Naive thymus-derived CD8-positive, alpha-beta T cell (primary cell): ENCODE measurements at regions not wholly inside any gene's neighbourhood (a gene's known extent, or its start where the extent isn't known, plus 50 kb on each side); places are given as distances from the start of the nearest gene placed in this dataset.

ENCODE experiments used
- ATAC-seq, 2 donors: fragments of 150-1000 bp; cut with Tn5 transposase in 1 of 2; sonication (Bioruptor Pico), chemical (Tn5 transposase) in 1 of 2; 1 replicate in 1 of 2; 2 replicates in 1 of 2; pipeline ENCODE4 v1.10.0; 2021; ENCODE audit warnings: mild to moderate bottlenecking in 2 of 2, moderate library complexity in 2 of 2
- POLR2A ChIA-PET: fragments of 350-600 bp; sonication (Branson Sonifier 250); formaldehyde crosslinking; loops from one replicate; lab custom pipeline; 2021; ENCODE audit warnings: antibody characterized with exemption; lab: Charles Lee
- DNase-seq, 10 donors: peaks; one replicate each; pipeline versions ENCODE4 v3.0.0 to v3.0.0-alpha.2; 2020 to 2022
- H3K27ac Mint-ChIP-seq, 10 donors: one replicate each; pipeline ENCODE4 v1.8.0; 2020 to 2022; ENCODE audit warnings: mild to moderate bottlenecking in 10 of 10, mixed read lengths in 10 of 10, moderate library complexity in 4 of 10, inconsistent platforms in 1 of 10
- H3K27me3 Mint-ChIP-seq, 5 donors: one replicate each; pipeline ENCODE4 v1.8.0; 2021 to 2022; ENCODE audit warnings: mixed read lengths in 5 of 5
- H3K36me3 Mint-ChIP-seq, 3 donors: one replicate each; pipeline ENCODE4 v1.8.0; 2020 to 2022; ENCODE audit warnings: mixed read lengths in 3 of 3, mild to moderate bottlenecking in 2 of 3, inconsistent platforms in 1 of 3
- H3K4me1 Mint-ChIP-seq, 4 donors: one replicate each; pipeline ENCODE4 v1.8.0; 2021 to 2022; ENCODE audit warnings: mixed read lengths in 4 of 4
- H3K4me3 Mint-ChIP-seq, 10 donors: one replicate each; pipeline ENCODE4 v1.8.0; 2020 to 2022; ENCODE audit warnings: mild to moderate bottlenecking in 10 of 10, mixed read lengths in 10 of 10, moderate library complexity in 6 of 10, inconsistent platforms in 1 of 10
- H3K9me3 Mint-ChIP-seq, 9 donors: one replicate each; pipeline ENCODE4 v1.8.0; 2020 to 2022; ENCODE audit warnings: mixed read lengths in 9 of 9, mild to moderate bottlenecking in 3 of 9, inconsistent platforms in 1 of 9, moderate library complexity in 1 of 9

DNA sequence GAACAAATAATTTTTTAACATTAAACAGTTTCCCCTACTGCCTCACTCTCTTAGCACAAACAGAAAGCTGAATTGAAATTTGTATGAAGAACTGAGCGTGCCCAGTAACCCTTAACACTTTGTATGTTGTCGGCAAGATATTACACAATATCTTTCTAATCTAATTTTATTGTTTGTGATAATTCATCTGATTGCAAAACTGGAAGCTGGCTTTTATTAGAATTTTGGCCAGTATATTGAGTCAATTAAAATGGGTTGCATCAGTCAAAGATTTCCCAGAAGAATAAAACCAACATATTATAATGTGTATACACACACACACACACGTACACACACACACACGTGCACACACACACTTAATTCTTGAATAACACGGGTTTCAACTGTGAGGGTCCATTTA is 2332.1 kb downstream of the PCDH7 start:
- POLR2A ChIA-PET: no interaction called here
- H3K27me3 Mint-ChIP-seq: no peaks in the 10 kb centered on the region
- H3K4me3 Mint-ChIP-seq: no peak overlapping the region
- H3K9me3 Mint-ChIP-seq: peaks cover 0 to 20% (median 5%) of the 10 kb centered on the region in 9 donors
- no peaks in the 10 kb centered on the region for H3K4me1 Mint-ChIP-seq
- ATAC-seq (no peak), DNase-seq (no peak)
- H3K36me3 Mint-ChIP-seq: no peaks in the 10 kb centered on the region
- H3K27ac Mint-ChIP-seq: no peak overlapping the region

GRCh38 chr4:33054161-33054560 is 2334.0 kb downstream of the PCDH7 start:
- H3K27me3 Mint-ChIP-seq: no peaks in the 10 kb centered on the region

DNA sequence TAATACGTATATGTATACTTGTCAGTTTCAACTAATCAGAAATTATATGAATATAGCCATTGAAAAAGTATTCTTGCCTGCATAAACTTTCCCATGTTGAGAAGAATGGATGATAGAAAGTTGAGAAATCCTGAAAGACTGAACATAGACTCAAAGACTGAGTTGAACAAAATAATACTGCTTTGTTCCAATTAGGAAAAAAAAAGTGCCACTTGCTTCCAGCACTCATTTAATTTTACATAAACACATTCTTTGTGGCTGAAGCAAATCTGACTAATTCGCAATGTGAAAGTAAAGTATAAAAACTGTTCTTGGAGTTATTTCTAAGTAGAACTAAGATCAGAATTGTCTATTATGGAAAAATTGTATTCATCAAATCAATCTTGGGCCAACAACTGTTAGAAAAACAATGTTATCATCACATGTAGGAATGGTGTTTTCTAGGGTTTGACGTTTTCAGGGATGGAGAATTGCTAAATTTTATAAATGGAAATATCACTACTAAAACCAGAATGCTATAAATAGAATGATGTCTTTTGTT is 2334.6 kb downstream of the PCDH7 start:
- ATAC-seq (no peak), DNase-seq (no peak)
- H3K9me3 Mint-ChIP-seq: peaks cover 0 to 11% (median 1%) of the 10 kb centered on the region in 9 donors
- H3K36me3 Mint-ChIP-seq: no peaks in the 10 kb centered on the region
- no peak overlapping the region for H3K4me3 Mint-ChIP-seq
- H3K27ac Mint-ChIP-seq: no peak overlapping the region
- no peaks in the 10 kb centered on the region for H3K27me3 Mint-ChIP-seq
- no peaks in the 10 kb centered on the region for H3K4me1 Mint-ChIP-seq
- POLR2A ChIA-PET: no interaction called here

More at GRCh38 chr4:33054161-33054560, 2334.0 kb downstream of the PCDH7 start:
- no peak for ATAC-seq
- POLR2A ChIA-PET: no interaction called here
- Mint-ChIP-seq H3K4me1 (no peaks in the 10 kb centered on the region), H3K36me3 (no peaks in the 10 kb centered on the region), H3K9me3 (peaks cover 0 to 11% (median 1%) of the 10 kb centered on the region in 9 donors), H3K4me3 (no peak overlapping the region), H3K27ac (no peak overlapping the region)
- no peak for DNase-seq

DNA sequence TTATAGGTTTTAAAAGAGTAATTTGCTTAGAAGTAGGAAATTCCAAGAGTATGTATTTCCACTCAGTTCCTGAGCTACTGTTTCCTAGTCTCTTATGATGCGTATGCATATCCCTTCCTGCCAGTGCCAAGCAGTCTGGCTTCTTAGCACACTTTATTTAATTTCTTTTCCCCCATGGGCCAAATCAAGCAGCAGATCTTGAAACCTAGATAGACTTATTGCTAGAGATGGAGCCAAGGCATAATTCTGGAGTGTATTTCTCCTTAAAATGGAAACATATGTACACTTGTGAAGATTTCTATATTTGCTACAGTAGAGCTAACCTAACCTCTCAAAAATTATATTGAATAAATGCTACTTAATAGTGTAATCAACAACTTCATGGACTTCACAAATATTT is 2337.6 kb downstream of the PCDH7 start:
- no peak for ATAC-seq
- Mint-ChIP-seq H3K4me1 (no peaks in the 10 kb centered on the region), H3K4me3 (no peak overlapping the region), H3K27me3 (no peaks in the 10 kb centered on the region), H3K9me3 (peaks cover 0 to 6% (median 2%) of the 10 kb centered on the region in 9 donors), H3K36me3 (no peaks in the 10 kb centered on the region), H3K27ac (no peak overlapping the region)
- POLR2A ChIA-PET: no interaction called here
- no peak for DNase-seq

DNA sequence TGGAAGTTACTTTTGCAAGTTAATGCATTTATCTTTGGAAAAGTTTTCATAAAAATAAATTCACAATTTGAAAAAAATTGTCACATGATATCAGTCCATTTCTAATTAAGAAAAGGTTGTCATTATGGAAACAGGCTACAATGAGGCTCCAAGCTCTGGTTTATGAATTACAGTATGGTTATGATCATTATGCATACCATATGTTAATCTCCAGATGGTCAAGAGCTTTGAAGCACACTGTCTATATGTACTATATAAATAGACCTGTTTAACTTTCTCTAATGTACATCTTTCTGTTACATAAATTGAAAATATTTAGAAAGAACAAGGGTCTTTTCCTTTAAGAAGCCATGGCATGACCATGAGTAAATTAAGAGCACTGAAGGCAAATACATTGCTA is 2338.8 kb downstream of the PCDH7 start:
- ATAC-seq: no peak
- POLR2A ChIA-PET: no interaction called here
- Mint-ChIP-seq H3K36me3 (no peaks in the 10 kb centered on the region), H3K27me3 (no peaks in the 10 kb centered on the region), H3K27ac (no peak overlapping the region), H3K9me3 (peaks cover 0 to 8% (median 0%) of the 10 kb centered on the region in 9 donors), H3K4me3 (no peak overlapping the region), H3K4me1 (no peaks in the 10 kb centered on the region)
- DNase-seq: no peak

DNA sequence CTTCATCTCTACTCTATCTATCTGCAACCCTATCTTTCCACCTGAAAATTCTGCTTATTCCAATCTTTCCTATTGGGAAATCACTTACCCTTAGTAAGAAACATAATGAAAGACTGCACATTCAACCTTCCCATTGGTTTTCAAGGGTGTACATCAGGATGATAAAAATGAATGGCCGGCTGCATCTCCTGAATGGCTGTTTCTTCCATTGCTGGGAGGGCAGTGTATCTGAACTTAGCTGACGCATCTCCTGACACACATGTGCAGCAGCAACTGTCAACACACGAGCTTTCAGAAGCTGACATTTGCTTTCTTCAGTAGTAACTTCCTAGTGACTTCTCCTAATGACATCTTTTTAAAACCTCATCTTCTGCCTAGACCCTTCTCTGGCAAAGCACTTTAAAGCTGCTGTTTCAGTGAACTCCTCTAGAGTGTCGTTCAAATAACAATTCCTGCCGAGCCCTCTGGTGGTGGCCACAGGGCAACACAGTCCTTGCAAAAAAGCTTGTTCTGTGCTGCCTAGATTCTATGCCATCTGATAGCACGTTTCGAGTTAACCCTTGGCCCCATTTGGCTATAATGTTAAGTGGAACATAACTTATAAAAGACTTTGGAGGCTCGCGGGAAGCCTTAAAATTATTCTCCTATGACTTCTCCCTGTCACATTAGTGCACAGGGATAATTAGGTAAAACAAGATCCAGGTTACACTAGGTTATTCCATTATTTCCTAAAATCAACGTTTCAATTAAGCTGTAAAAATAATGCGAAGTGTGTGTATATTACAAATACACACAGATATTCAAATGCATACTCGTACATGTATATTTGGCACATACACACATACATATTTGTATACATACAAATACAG is 2340.7 kb downstream of the PCDH7 start:
- Mint-ChIP-seq H3K27me3 (no peaks in the 10 kb centered on the region), H3K4me3 (no peak overlapping the region), H3K9me3 (peaks cover 0 to 13% (median 2%) of the 10 kb centered on the region in 9 donors), H3K4me1 (no peaks in the 10 kb centered on the region), H3K36me3 (no peaks in the 10 kb centered on the region), H3K27ac (no peak overlapping the region)
- POLR2A ChIA-PET: no interaction called here
- ATAC-seq (no peak), DNase-seq (no peak)

DNA sequence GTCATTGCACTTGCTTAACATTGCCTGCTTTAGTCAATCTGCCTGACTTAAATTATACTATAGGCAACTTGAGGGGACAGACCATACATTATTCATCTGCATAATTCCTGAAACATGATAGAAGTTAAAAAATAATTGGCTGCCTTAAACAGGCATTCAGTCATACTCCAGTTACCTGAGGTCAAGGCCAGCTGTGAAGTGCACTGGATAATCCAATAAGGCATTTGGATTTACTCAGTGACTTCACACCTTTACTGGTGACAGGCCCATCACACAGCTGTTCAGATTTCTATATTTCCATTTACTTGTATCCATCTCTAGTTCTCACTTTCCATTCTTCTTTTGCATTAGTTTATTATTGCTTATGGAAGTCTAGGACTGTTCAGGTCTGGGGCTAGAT is 2341.6 kb downstream of the PCDH7 start:
- no peak for DNase-seq
- no peaks in the 10 kb centered on the region for H3K36me3 Mint-ChIP-seq
- no peak for ATAC-seq
- POLR2A ChIA-PET: no interaction called here
- H3K9me3 Mint-ChIP-seq: peaks cover 0 to 14% (median 2%) of the 10 kb centered on the region in 9 donors
- H3K4me1 Mint-ChIP-seq: no peaks in the 10 kb centered on the region
- no peaks in the 10 kb centered on the region for H3K27me3 Mint-ChIP-seq
- H3K27ac Mint-ChIP-seq: no peak overlapping the region
- no peak overlapping the region for H3K4me3 Mint-ChIP-seq

DNA sequence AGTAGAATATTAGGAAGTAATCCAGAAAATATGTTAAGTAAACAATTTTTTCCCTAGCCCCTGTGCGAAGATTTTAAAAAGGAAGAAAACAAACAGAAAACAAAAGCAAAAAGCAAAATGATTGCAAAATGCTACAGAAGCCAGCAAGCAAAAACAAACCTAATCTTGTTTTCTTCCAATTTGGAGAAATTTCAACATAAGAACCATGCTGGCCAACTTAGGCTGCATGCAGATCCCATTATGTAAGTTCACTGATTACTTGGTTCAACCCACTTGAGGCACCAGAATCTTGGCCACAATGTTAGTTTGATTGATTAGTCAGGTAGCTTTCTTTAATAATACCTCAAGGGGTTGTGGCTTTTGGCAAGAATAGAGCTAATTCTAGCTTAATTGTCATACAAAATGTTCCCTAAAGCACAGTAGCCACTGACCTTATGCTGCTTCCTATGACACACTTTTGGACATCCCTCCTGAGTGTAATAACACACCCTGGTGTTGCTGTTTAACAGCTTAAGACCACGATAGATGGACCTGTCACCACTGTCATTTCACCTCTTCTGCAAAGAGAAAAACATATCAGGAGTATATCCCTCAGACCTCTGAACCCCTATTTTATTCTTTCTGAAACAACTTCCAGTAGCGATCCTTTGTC is 2342.1 kb downstream of the PCDH7 start:
- Mint-ChIP-seq H3K27ac (no peak overlapping the region), H3K4me3 (no peak overlapping the region)

DNA sequence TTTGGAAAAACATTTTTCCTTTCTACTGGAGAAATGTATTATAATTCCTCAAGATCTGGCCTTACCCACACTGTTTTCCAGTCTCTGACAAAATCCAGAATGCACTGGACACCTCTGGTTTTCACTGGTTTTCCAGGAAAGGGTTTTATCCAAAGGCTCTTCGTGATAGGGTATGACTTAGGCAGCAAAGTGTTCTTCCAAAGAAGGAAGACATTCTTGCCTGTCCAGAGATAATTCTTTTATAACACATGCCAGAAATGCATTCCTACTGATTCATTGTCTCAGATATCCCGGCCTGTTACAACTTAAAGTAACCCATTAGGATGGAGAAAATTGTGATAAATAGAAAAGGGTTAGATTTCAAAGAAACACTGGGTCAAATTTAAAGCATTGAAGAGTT is 2343.1 kb downstream of the PCDH7 start:
- DNase-seq (no peak), ATAC-seq (no peak)
- Mint-ChIP-seq H3K4me1 (no peaks in the 10 kb centered on the region), H3K27me3 (no peaks in the 10 kb centered on the region), H3K27ac (no peak overlapping the region), H3K9me3 (peaks cover 0 to 19% (median 2%) of the 10 kb centered on the region in 9 donors), H3K4me3 (no peak overlapping the region), H3K36me3 (no peaks in the 10 kb centered on the region)
- POLR2A ChIA-PET: no interaction called here

More for the DNA sequence above, 2342.1 kb downstream of the PCDH7 start:
- peaks cover 0 to 14% (median 2%) of the 10 kb centered on the region in 9 donors for H3K9me3 Mint-ChIP-seq
- no peaks in the 10 kb centered on the region for H3K36me3 Mint-ChIP-seq
- no peaks in the 10 kb centered on the region for H3K4me1 Mint-ChIP-seq
- ATAC-seq (no peak), DNase-seq (no peak)
- POLR2A ChIA-PET: no interaction called here
- H3K27me3 Mint-ChIP-seq: no peaks in the 10 kb centered on the region

DNA sequence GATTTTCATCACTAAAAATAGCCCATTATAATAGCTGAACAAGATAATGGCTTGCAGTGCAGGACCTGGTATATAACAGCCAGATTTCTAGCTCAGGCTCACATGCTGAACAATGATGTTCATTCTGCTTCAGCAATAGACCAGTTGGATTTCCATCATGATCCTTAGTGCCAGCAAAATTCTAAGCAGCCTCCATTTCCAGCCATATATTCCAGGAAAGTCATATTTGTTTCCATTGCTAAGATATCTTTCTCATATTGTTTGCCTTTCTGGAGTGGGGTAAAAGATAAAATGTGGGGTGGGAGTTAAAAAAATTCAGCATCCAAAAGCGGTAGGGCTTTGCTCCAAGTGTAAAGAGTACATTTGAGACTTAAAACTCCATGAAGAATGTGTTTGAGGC is 2344.1 kb downstream of the PCDH7 start:
- DNase-seq (no peak), ATAC-seq (no peak)
- Mint-ChIP-seq H3K4me3 (no peak overlapping the region), H3K4me1 (no peaks in the 10 kb centered on the region), H3K27me3 (no peaks in the 10 kb centered on the region), H3K36me3 (no peaks in the 10 kb centered on the region), H3K27ac (no peak overlapping the region), H3K9me3 (peaks cover 0 to 24% (median 3%) of the 10 kb centered on the region in 9 donors)
- POLR2A ChIA-PET: no interaction called here

DNA sequence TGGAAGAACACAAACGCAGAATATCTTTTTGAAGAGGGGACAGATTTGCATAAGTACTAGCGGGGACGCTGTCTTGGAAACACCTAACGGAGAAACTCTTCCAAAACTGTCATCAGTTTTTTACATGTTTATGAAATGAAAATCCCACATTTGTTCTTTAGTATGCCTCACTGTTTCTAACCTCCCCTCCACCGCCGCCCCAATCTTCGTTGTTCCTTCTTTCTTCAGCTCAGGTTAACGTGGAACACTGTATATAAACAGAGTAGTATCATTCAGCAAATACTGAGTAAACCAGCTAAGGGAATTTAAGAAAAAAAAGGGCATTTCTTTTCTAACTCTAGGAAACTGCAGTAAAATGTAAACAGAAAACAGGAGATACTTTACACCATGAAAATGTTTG is 2345.6 kb downstream of the PCDH7 start:
- Mint-ChIP-seq H3K27ac (no peak overlapping the region), H3K4me3 (no peak overlapping the region), H3K27me3 (no peaks in the 10 kb centered on the region), H3K9me3 (peaks cover 0 to 32% (median 6%) of the 10 kb centered on the region in 9 donors), H3K4me1 (no peaks in the 10 kb centered on the region), H3K36me3 (no peaks in the 10 kb centered on the region)
- ATAC-seq: no peak
- POLR2A ChIA-PET: no interaction called here
- no peak for DNase-seq

DNA sequence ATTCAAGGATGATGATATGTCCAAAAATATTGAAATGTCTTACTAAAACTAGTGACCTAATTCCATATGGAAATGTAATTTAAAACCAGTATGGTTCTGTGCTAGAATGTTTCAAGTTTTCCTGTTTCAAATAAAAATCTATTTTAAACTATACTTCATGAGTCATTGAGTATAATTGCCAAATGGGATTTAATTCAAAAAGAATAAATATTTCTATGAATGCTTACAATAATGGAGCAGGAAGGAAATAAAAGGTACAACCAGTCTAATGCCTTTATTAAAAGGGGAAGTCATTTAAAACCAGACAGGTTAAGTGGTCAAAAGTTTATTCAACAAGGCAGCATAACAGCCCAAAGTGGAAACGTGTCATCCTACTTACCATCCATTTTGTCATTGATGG is 2347.1 kb downstream of the PCDH7 start:
- Mint-ChIP-seq H3K9me3 (peaks cover 0 to 32% (median 10%) of the 10 kb centered on the region in 9 donors), H3K36me3 (no peaks in the 10 kb centered on the region), H3K27me3 (no peaks in the 10 kb centered on the region), H3K4me3 (no peak overlapping the region), H3K27ac (no peak overlapping the region), H3K4me1 (no peaks in the 10 kb centered on the region)
- POLR2A ChIA-PET: no interaction called here
- DNase-seq: no peak
- ATAC-seq: no peak

- no peaks in the 10 kb centered on the region for H3K4me1 Mint-ChIP-seq
- H3K27me3 Mint-ChIP-seq: no peaks in the 10 kb centered on the region
- no peaks in the 10 kb centered on the region for H3K36me3 Mint-ChIP-seq
- no peak for DNase-seq
- H3K9me3 Mint-ChIP-seq: peaks cover 0 to 30% (median 10%) of the 10 kb centered on the region in 9 donors
- POLR2A ChIA-PET: no interaction called here
- no peak overlapping the region for H3K27ac Mint-ChIP-seq
- H3K4me3 Mint-ChIP-seq: no peak overlapping the region
- ATAC-seq: no peak
Observed at GRCh38 chr4:33068539-33068938, 2348.4 kb downstream of the PCDH7 start.
